CD14-positive monocyte (primary cell): ENCODE measurements at regions not wholly inside any gene's neighbourhood (a gene's known extent, or its start where the extent isn't known, plus 50 kb on each side); places are given as distances from the start of the nearest gene placed in this dataset.

ENCODE experiments used
- DNase-seq, 3 donors: peaks; one replicate each; pipeline ENCODE4 v3.0.0-alpha.2; 2011 to 2022
- H2AFZ ChIP-seq: 2 replicates; pipeline ENCODE4 v1.6.0; 2012; ENCODE audit warnings: mild to moderate bottlenecking, low read depth, low read length, inconsistent platforms; ENCODE audit not compliant: insufficient read depth, poor library complexity, severe bottlenecking
- H3K27ac ChIP-seq, 2 donors: 1 replicate in 1 of 2; 2 replicates in 1 of 2; pipeline ENCODE4 v1.5.1; 2012 to 2013; ENCODE audit warnings: low read length in 2 of 2, control low read depth in 1 of 2, inconsistent platforms in 1 of 2, low read depth in 1 of 2, mild to moderate bottlenecking in 1 of 2
- H3K27me3 ChIP-seq, 2 donors: one replicate each; pipeline versions ENCODE4 v1.6.0 to v1.6.1; 2011 to 2013; ENCODE audit warnings: low read length in 2 of 2; ENCODE audit not compliant: control insufficient read depth in 2 of 2, insufficient read depth in 2 of 2
- H3K36me3 ChIP-seq, 2 donors: replicated peaks in 1 of 2; 1 replicate in 1 of 2; 2 replicates in 1 of 2; pipeline versions ENCODE4 v1.5.1 to v1.6.1; 2012 to 2013; ENCODE audit warnings: low read length in 2 of 2, control low read depth in 1 of 2, inconsistent platforms in 1 of 2, mild to moderate bottlenecking in 1 of 2; ENCODE audit not compliant: insufficient read depth in 2 of 2, control insufficient read depth in 1 of 2
- H3K4me1 ChIP-seq, 2 donors: 1 replicate in 1 of 2; 2 replicates in 1 of 2; pipeline versions ENCODE4 v1.5.1 to v1.6.1; 2012 to 2013; ENCODE audit warnings: low read length in 2 of 2, control low read depth in 1 of 2, inconsistent platforms in 1 of 2, mild to moderate bottlenecking in 1 of 2, moderate library complexity in 1 of 2; ENCODE audit not compliant: insufficient read depth in 2 of 2, control insufficient read depth in 1 of 2
- H3K4me2 ChIP-seq: replicated peaks from 2 replicates; pipeline ENCODE3; 2012; ENCODE audit warnings: low read length, moderate library complexity, mild to moderate bottlenecking; ENCODE audit not compliant: poor library complexity, severe bottlenecking; ENCODE audit errors: extremely low read depth
- H3K4me3 ChIP-seq, 3 experiments: fragments of 200-600 bp in 1 of 3; sonication (generic) in 1 of 3; replicated peaks in 1 of 3; 1 replicate in 2 of 3; 2 replicates in 1 of 3; pipeline ENCODE4 v1.5.1; 2011 to 2013; ENCODE audit warnings: low read length in 3 of 3, mild to moderate bottlenecking in 3 of 3, control low read depth in 2 of 3, low read depth in 2 of 3, inconsistent platforms in 1 of 3, moderate library complexity in 1 of 3
- H3K79me2 ChIP-seq: 2 replicates; pipeline ENCODE4 v1.6.0; 2012; ENCODE audit warnings: mild to moderate bottlenecking, control low read depth, inconsistent platforms, low read length, moderate library complexity; ENCODE audit not compliant: insufficient read depth
- H3K9ac ChIP-seq: 2 replicates; pipeline ENCODE4 v1.6.0; 2017; ENCODE audit warnings: low read length, mild to moderate bottlenecking; ENCODE audit not compliant: insufficient read depth, poor library complexity, severe bottlenecking
- H3K9me3 ChIP-seq, 2 donors: replicated peaks in 1 of 2; 1 replicate in 1 of 2; 2 replicates in 1 of 2; pipeline versions ENCODE4 v1.5.1 to v1.6.1; 2012 to 2013; ENCODE audit warnings: low read length in 2 of 2, control low read depth in 1 of 2; ENCODE audit not compliant: control insufficient read depth in 1 of 2, insufficient read depth in 1 of 2
- H4K20me1 ChIP-seq: 2 replicates; pipeline ENCODE4 v1.6.0; 2012; ENCODE audit warnings: mild to moderate bottlenecking, low read length, control low read depth, moderate library complexity; ENCODE audit not compliant: insufficient read depth
- H3K27ac Mint-ChIP-seq, 7 donors: one replicate each; pipeline ENCODE4 v1.8.0; 2020; ENCODE audit warnings: mild to moderate bottlenecking in 7 of 7, mixed read lengths in 7 of 7, moderate library complexity in 6 of 7, inconsistent platforms in 2 of 7
- H3K27me3 Mint-ChIP-seq, 3 donors: one replicate each; pipeline ENCODE4 v1.8.0; 2021 to 2022; ENCODE audit warnings: low read depth in 3 of 3, mild to moderate bottlenecking in 3 of 3, mixed read lengths in 3 of 3, moderate library complexity in 3 of 3, inconsistent platforms in 1 of 3
- H3K36me3 Mint-ChIP-seq, 2 donors: one replicate each; pipeline ENCODE4 v1.8.0; 2020; ENCODE audit warnings: mixed read lengths in 2 of 2, inconsistent platforms in 1 of 2, mild to moderate bottlenecking in 1 of 2
- H3K4me1 Mint-ChIP-seq: one replicate; pipeline ENCODE4 v1.8.0; 2020; ENCODE audit warnings: mild to moderate bottlenecking, mixed read lengths
- H3K4me3 Mint-ChIP-seq, 2 donors: one replicate each; pipeline ENCODE4 v1.8.0; 2020; ENCODE audit warnings: mild to moderate bottlenecking in 2 of 2, mixed read lengths in 2 of 2, moderate library complexity in 1 of 2
- H3K9me3 Mint-ChIP-seq, 7 donors: one replicate each; pipeline ENCODE4 v1.8.0; 2020 to 2022; ENCODE audit warnings: mixed read lengths in 7 of 7, mild to moderate bottlenecking in 6 of 7, moderate library complexity in 6 of 7, inconsistent platforms in 2 of 7
- CTCF ChIP-seq: fragments of 200-600 bp; IDR thresholded peaks from one replicate; pipeline ENCODE4 v1.8.0; 2022; ENCODE audit warnings: antibody characterized with exemption, mild to moderate bottlenecking
- WGBS: methylation state at CpG from one replicate; pipeline ENCODE4 v1.1.5; 2013; ENCODE audit warnings: missing lambda C conversion rate; ENCODE audit not compliant: insufficient coverage; 5-methylcytosine and 5-hydroxymethylcytosine counted together
- intact Hi-C, 2 donors: fragments of 100-400 bp; cut with micrococcal nuclease; formaldehyde crosslinking; loops; one replicate each; pipeline versions ENCODE4 v1.15.0 to v1.15.1; 2023

GRCh38 chr9:16215353-16215680 lies 655.2 kb downstream of the BNC2 start:
- no peak overlapping the region for H2AFZ ChIP-seq
- H4K20me1 ChIP-seq = no peaks in the 10 kb centered on the region
- H3K9ac ChIP-seq = no peak overlapping the region
- H3K36me3 Mint-ChIP-seq = no peaks in the 10 kb centered on the region
- no peaks in the 10 kb centered on the region for H3K9me3 ChIP-seq
- no peak overlapping the region for H3K4me2 ChIP-seq
- H3K27me3 Mint-ChIP-seq = peaks cover 0 to 3% (median 2%) of the 10 kb centered on the region in 3 donors
- no peak overlapping the region for H3K27ac ChIP-seq
- H3K79me2 ChIP-seq = no peaks in the 10 kb centered on the region
- no peaks in the 10 kb centered on the region for H3K4me1 ChIP-seq
- H3K27me3 ChIP-seq = no peaks in the 10 kb centered on the region
- H3K9me3 Mint-ChIP-seq = peaks cover 0 to 8% (median 3%) of the 10 kb centered on the region in 7 donors
- no peaks in the 10 kb centered on the region for H3K36me3 ChIP-seq
- no peak overlapping the region for H3K27ac Mint-ChIP-seq
- no peak overlapping the region for H3K4me3 ChIP-seq
- DNase-seq = no peak
- no peaks in the 10 kb centered on the region for H3K4me1 Mint-ChIP-seq
- intact Hi-C loops = no loop called here
- H3K4me3 Mint-ChIP-seq = no peak overlapping the region
- 93% methylated on average over 4 of the region's 6 CpGs for WGBS
- no peak for TF ChIP-seq CTCF

GRCh38 chr9:16217943-16218701 lies 652.3 kb downstream of the BNC2 start:
- H3K4me2 ChIP-seq = no peak overlapping the region
- no peak for TF ChIP-seq CTCF
- H3K27ac ChIP-seq = no peak overlapping the region
- peaks cover 0 to 11% (median 3%) of the 10 kb centered on the region in 7 donors for H3K9me3 Mint-ChIP-seq
- no peak overlapping the region for H3K4me3 ChIP-seq
- H3K4me1 ChIP-seq = no peaks in the 10 kb centered on the region
- H3K27ac Mint-ChIP-seq = no peak overlapping the region
- no peaks in the 10 kb centered on the region for H4K20me1 ChIP-seq
- 90% methylated on average over 16 of the region's 22 CpGs for WGBS
- no peaks in the 10 kb centered on the region for H3K4me1 Mint-ChIP-seq
- no peak overlapping the region for H2AFZ ChIP-seq
- no peak for DNase-seq
- no peaks in the 10 kb centered on the region for H3K36me3 ChIP-seq
- no peaks in the 10 kb centered on the region for H3K27me3 ChIP-seq
- no peaks in the 10 kb centered on the region for H3K36me3 Mint-ChIP-seq
- no peaks in the 10 kb centered on the region for H3K9me3 ChIP-seq
- no peak overlapping the region for H3K9ac ChIP-seq
- no peaks in the 10 kb centered on the region for H3K79me2 ChIP-seq
- intact Hi-C loops = no loop called here
- H3K4me3 Mint-ChIP-seq = no peak overlapping the region
- peaks cover 0 to 7% (median 3%) of the 10 kb centered on the region in 3 donors for H3K27me3 Mint-ChIP-seq
